ENCODE measurements at regions not wholly inside any gene's neighbourhood (a gene's known extent, or its start where the extent isn't known, plus 50 kb on each side); places are given as distances from the start of the nearest gene placed in this dataset.

- no peaks in the 10 kb centered on the region for H3K4me1 ChIP-seq (ENCODE audit: control insufficient read depth, insufficient read depth, low read length)
- peaks cover 2% of the 10 kb centered on the region for H3K9me3 ChIP-seq (ENCODE audit: control insufficient read depth, low read length)
- H3K27ac ChIP-seq (ENCODE audit: low read length): no peak overlapping the region
- 65% methylated on average over 3 of the region's 3 CpGs for WGBS
- no peaks in the 10 kb centered on the region for H3K27me3 ChIP-seq (ENCODE audit: control insufficient read depth, insufficient read depth)
- no peak for ATAC-seq
- H3K4me3 ChIP-seq (ENCODE audit: low read length): no peak overlapping the region
- intact Hi-C loops (cut with DNase I): no loop called here
- no peak for DNase-seq
These were observed 621.0 kb downstream of the BCL11B start for GRCh38 chr14:98651037-98651436.

- ATAC-seq (no peak), DNase-seq (no peak)
- Histone ChIP-seq H3K4me1 (ENCODE audit: control insufficient read depth, insufficient read depth, low read length) (no peaks in the 10 kb centered on the region), H3K27me3 (ENCODE audit: control insufficient read depth, insufficient read depth) (no peaks in the 10 kb centered on the region), H3K9me3 (ENCODE audit: control insufficient read depth, low read length) (no peaks in the 10 kb centered on the region), H3K4me3 (ENCODE audit: low read length) (no peak overlapping the region), H3K27ac (ENCODE audit: low read length) (no peak overlapping the region)
- intact Hi-C loops (cut with DNase I): no loop called here
- WGBS: 74% methylated on average over 4 of the region's 4 CpGs
These were observed 607.0 kb downstream of the BCL11B start for GRCh38 chr14:98665007-98665406.

GRCh38 chr14:98666545-98666944 lies 605.5 kb downstream of the BCL11B start:
- ATAC-seq (no peak), DNase-seq (no peak)
- intact Hi-C loops (cut with DNase I): no loop called here
- no peaks in the 10 kb centered on the region for H3K9me3 ChIP-seq (ENCODE audit: control insufficient read depth, low read length)
- H3K27ac ChIP-seq (ENCODE audit: low read length): no peak overlapping the region
- WGBS: 64% methylated on average over 5 of the region's 5 CpGs
- H3K27me3 ChIP-seq (ENCODE audit: control insufficient read depth, insufficient read depth): no peaks in the 10 kb centered on the region
- no peak overlapping the region for H3K4me3 ChIP-seq (ENCODE audit: low read length)
- no peaks in the 10 kb centered on the region for H3K4me1 ChIP-seq (ENCODE audit: control insufficient read depth, insufficient read depth, low read length)

- no peaks in the 10 kb centered on the region for H3K4me1 ChIP-seq (ENCODE audit: control insufficient read depth, insufficient read depth, low read length)
- 68% methylated on average over 3 of the region's 3 CpGs for WGBS
- H3K9me3 ChIP-seq (ENCODE audit: control insufficient read depth, low read length): no peaks in the 10 kb centered on the region
- H3K4me3 ChIP-seq (ENCODE audit: low read length): no peak overlapping the region
- no peak for DNase-seq
- H3K27me3 ChIP-seq (ENCODE audit: control insufficient read depth, insufficient read depth): no peaks in the 10 kb centered on the region
- no peak for ATAC-seq
- intact Hi-C loops (cut with DNase I): no loop called here
- no peak overlapping the region for H3K27ac ChIP-seq (ENCODE audit: low read length)
These were observed 590.0 kb downstream of the BCL11B start for GRCh38 chr14:98682033-98682432.

- DNase-seq (no peak), ATAC-seq (no peak)
- no peaks in the 10 kb centered on the region for H3K4me1 ChIP-seq (ENCODE audit: control insufficient read depth, insufficient read depth, low read length)
- intact Hi-C loops (cut with DNase I): no loop called here
- WGBS: 51% methylated on average over 2 of the region's 2 CpGs
- H3K4me3 ChIP-seq (ENCODE audit: low read length): no peak overlapping the region
- H3K27me3 ChIP-seq (ENCODE audit: control insufficient read depth, insufficient read depth): no peaks in the 10 kb centered on the region
- no peaks in the 10 kb centered on the region for H3K9me3 ChIP-seq (ENCODE audit: control insufficient read depth, low read length)
- no peak overlapping the region for H3K27ac ChIP-seq (ENCODE audit: low read length)
These were observed 589.3 kb downstream of the BCL11B start for GRCh38 chr14:98682726-98683125.

GRCh38 chr14:98684468-98684867 lies 587.5 kb downstream of the BCL11B start:
- DNase-seq (no peak), ATAC-seq (no peak)
- Histone ChIP-seq H3K9me3 (ENCODE audit: control insufficient read depth, low read length) (no peaks in the 10 kb centered on the region), H3K27ac (ENCODE audit: low read length) (no peak overlapping the region), H3K4me3 (ENCODE audit: low read length) (no peak overlapping the region), H3K4me1 (ENCODE audit: control insufficient read depth, insufficient read depth, low read length) (no peaks in the 10 kb centered on the region), H3K27me3 (ENCODE audit: control insufficient read depth, insufficient read depth) (no peaks in the 10 kb centered on the region)
- intact Hi-C loops (cut with DNase I): no loop called here
- WGBS: 72% methylated on average over 4 of the region's 4 CpGs

GRCh38 chr14:98685725-98686124 lies 586.3 kb downstream of the BCL11B start:
- H3K4me1 ChIP-seq (ENCODE audit: control insufficient read depth, insufficient read depth, low read length): no peaks in the 10 kb centered on the region
- intact Hi-C loops (cut with DNase I): no loop called here
- WGBS: 71% methylated on average over 6 of the region's 6 CpGs
- no peak overlapping the region for H3K4me3 ChIP-seq (ENCODE audit: low read length)
- DNase-seq: no peak
- ATAC-seq: no peak
- no peak overlapping the region for H3K27ac ChIP-seq (ENCODE audit: low read length)
- H3K9me3 ChIP-seq (ENCODE audit: control insufficient read depth, low read length): no peaks in the 10 kb centered on the region
- no peaks in the 10 kb centered on the region for H3K27me3 ChIP-seq (ENCODE audit: control insufficient read depth, insufficient read depth)

GRCh38 chr14:98688446-98688845 lies 583.6 kb downstream of the BCL11B start:
- H3K4me3 ChIP-seq (ENCODE audit: low read length): no peak overlapping the region

GRCh38 chr14:98689951-98690350 lies 582.0 kb downstream of the BCL11B start:
- Histone ChIP-seq H3K9me3 (ENCODE audit: control insufficient read depth, low read length) (no peaks in the 10 kb centered on the region), H3K27me3 (ENCODE audit: control insufficient read depth, insufficient read depth) (no peaks in the 10 kb centered on the region), H3K4me1 (ENCODE audit: control insufficient read depth, insufficient read depth, low read length) (no peaks in the 10 kb centered on the region), H3K27ac (ENCODE audit: low read length) (no peak overlapping the region), H3K4me3 (ENCODE audit: low read length) (no peak overlapping the region)
- intact Hi-C loops (cut with DNase I): no loop called here
- WGBS: 56% methylated on average over 3 of the region's 3 CpGs
- DNase-seq (no peak), ATAC-seq (no peak)

More at GRCh38 chr14:98688446-98688845, 583.6 kb downstream of the BCL11B start:
- H3K9me3 ChIP-seq (ENCODE audit: control insufficient read depth, low read length): no peaks in the 10 kb centered on the region
- DNase-seq (no peak), ATAC-seq (no peak)
- intact Hi-C loops (cut with DNase I): no loop called here
- no peak overlapping the region for H3K27ac ChIP-seq (ENCODE audit: low read length)
- H3K27me3 ChIP-seq (ENCODE audit: control insufficient read depth, insufficient read depth): no peaks in the 10 kb centered on the region
- 88% methylated on average over 3 of the region's 3 CpGs for WGBS
- no peaks in the 10 kb centered on the region for H3K4me1 ChIP-seq (ENCODE audit: control insufficient read depth, insufficient read depth, low read length)

GRCh38 chr14:98692832-98693231 lies 579.2 kb downstream of the BCL11B start:
- H3K4me1 ChIP-seq (ENCODE audit: control insufficient read depth, insufficient read depth, low read length): no peaks in the 10 kb centered on the region
- no peak overlapping the region for H3K4me3 ChIP-seq (ENCODE audit: low read length)
- H3K27ac ChIP-seq (ENCODE audit: low read length): no peak overlapping the region
- ATAC-seq (no peak), DNase-seq (no peak)
- intact Hi-C loops (cut with DNase I): no loop called here
- no peaks in the 10 kb centered on the region for H3K9me3 ChIP-seq (ENCODE audit: control insufficient read depth, low read length)
- H3K27me3 ChIP-seq (ENCODE audit: control insufficient read depth, insufficient read depth): no peaks in the 10 kb centered on the region
- 65% methylated on average over 5 of the region's 5 CpGs for WGBS

- ATAC-seq (no peak), DNase-seq (no peak)
- H3K27ac ChIP-seq (ENCODE audit: low read length): no peak overlapping the region
- intact Hi-C loops (cut with DNase I): no loop called here
- no peaks in the 10 kb centered on the region for H3K9me3 ChIP-seq (ENCODE audit: control insufficient read depth, low read length)
- no peak overlapping the region for H3K4me3 ChIP-seq (ENCODE audit: low read length)
- no peaks in the 10 kb centered on the region for H3K4me1 ChIP-seq (ENCODE audit: control insufficient read depth, insufficient read depth, low read length)
- no peaks in the 10 kb centered on the region for H3K27me3 ChIP-seq (ENCODE audit: control insufficient read depth, insufficient read depth)
These were observed 577.5 kb downstream of the BCL11B start for GRCh38 chr14:98694541-98694940.

GRCh38 chr14:98695809-98696208 lies 576.2 kb downstream of the BCL11B start:
- WGBS: 69% methylated on average over 1 of the region's 1 CpG
- ATAC-seq: no peak
- no peak overlapping the region for H3K27ac ChIP-seq (ENCODE audit: low read length)

More at GRCh38 chr14:98695809-98696208, 576.2 kb downstream of the BCL11B start:
- Histone ChIP-seq H3K4me3 (ENCODE audit: low read length) (no peak overlapping the region), H3K27me3 (ENCODE audit: control insufficient read depth, insufficient read depth) (no peaks in the 10 kb centered on the region), H3K9me3 (ENCODE audit: control insufficient read depth, low read length) (no peaks in the 10 kb centered on the region), H3K4me1 (ENCODE audit: control insufficient read depth, insufficient read depth, low read length) (no peaks in the 10 kb centered on the region)
- intact Hi-C loops (cut with DNase I): no loop called here
- DNase-seq: no peak
